ENCODE measurements at regions not wholly inside any gene's neighbourhood (a gene's known extent, or its start where the extent isn't known, plus 50 kb on each side); places are given as distances from the start of the nearest gene placed in this dataset.

GRCh38 chr4:137664046-137664387 lies 131.7 kb upstream of the PCDH18 start:
- no peak for DNase-seq

GRCh38 chr4:137663251-137664045 lies 131.2 kb upstream of the PCDH18 start:
- DNase-seq: no peak

GRCh38 chr4:137661693-137662092 lies 129.4 kb upstream of the PCDH18 start:
- no peak for DNase-seq

- DNase-seq: no peak
Observed at GRCh38 chr4:137660211-137660610, 127.9 kb upstream of the PCDH18 start.

- DNase-seq: no peak
Observed at GRCh38 chr4:137659431-137659830, 127.1 kb upstream of the PCDH18 start.

- no peak for DNase-seq
Observed at GRCh38 chr4:137656661-137657060, 124.4 kb upstream of the PCDH18 start.

GRCh38 chr4:137655302-137655701 lies 123.0 kb upstream of the PCDH18 start:
- no peak for DNase-seq

- no peak for DNase-seq
Observed at GRCh38 chr4:137651128-137651527, 118.8 kb upstream of the PCDH18 start.

- no peak for DNase-seq
Observed at GRCh38 chr4:137649711-137650450, 117.6 kb upstream of the PCDH18 start.

GRCh38 chr4:137648531-137648930 lies 116.2 kb upstream of the PCDH18 start:
- no peak for DNase-seq

- no peak for DNase-seq
Observed at GRCh38 chr4:137647375-137647774, 115.1 kb upstream of the PCDH18 start.

GRCh38 chr4:137644201-137644600 lies 111.9 kb upstream of the PCDH18 start:
- no peak for DNase-seq

GRCh38 chr4:137641544-137641943 lies 109.2 kb upstream of the PCDH18 start:
- no peak for DNase-seq

- no peak for DNase-seq
Observed at GRCh38 chr4:137640838-137641158, 108.5 kb upstream of the PCDH18 start.

- DNase-seq: no peak
Observed at GRCh38 chr4:137640156-137640837, 108.0 kb upstream of the PCDH18 start.

- DNase-seq: no peak
Observed at GRCh38 chr4:137638934-137639333, 106.6 kb upstream of the PCDH18 start.

GRCh38 chr4:137635601-137636000 lies 103.3 kb upstream of the PCDH18 start:
- DNase-seq: no peak

- no peak for DNase-seq
Observed at GRCh38 chr4:137635108-137635507, 102.8 kb upstream of the PCDH18 start.

- DNase-seq: no peak
Observed at GRCh38 chr4:137632842-137633241, 100.5 kb upstream of the PCDH18 start.

- DNase-seq: no peak
Observed at GRCh38 chr4:137631605-137632004, 99.3 kb upstream of the PCDH18 start.

- DNase-seq: no peak
Observed at GRCh38 chr4:137630252-137630651, 98.0 kb upstream of the PCDH18 start.

GRCh38 chr4:137627739-137628460 lies 95.6 kb upstream of the PCDH18 start:
- DNase-seq: no peak
